ENCODE measurements at regions not wholly inside any gene's neighbourhood (a gene's known extent, or its start where the extent isn't known, plus 50 kb on each side); places are given as distances from the start of the nearest gene placed in this dataset.

GRCh38 chr20:2212456-2213015 is 83.3 kb upstream of the TGM3 start:
- TF ChIP-seq CTCF (IDR thresholded peaks at IDR 0.05), result no peak
- no peak for DNase-seq (ENCODE audit: low spot score)
- Histone ChIP-seq H3K27ac (no peak overlapping the region), H3K4me3 (no peak overlapping the region)

- Histone ChIP-seq H3K4me3 (no peak overlapping the region), H3K27ac (no peak overlapping the region)
- DNase-seq (ENCODE audit: low spot score), result no peak
- TF ChIP-seq CTCF (IDR thresholded peaks at IDR 0.05), result no peak
Observed at GRCh38 chr20:2213401-2213800, 82.4 kb upstream of the TGM3 start.

- no peak overlapping the region for H3K4me3 ChIP-seq
- no peak for DNase-seq (ENCODE audit: low spot score)
- no peak overlapping the region for H3K27ac ChIP-seq
- no peak for TF ChIP-seq CTCF (IDR thresholded peaks at IDR 0.05)
Observed at GRCh38 chr20:2217857-2218539, 77.8 kb upstream of the TGM3 start.

GRCh38 chr20:2219481-2220006 is 76.3 kb upstream of the TGM3 start:
- no peak for DNase-seq (ENCODE audit: low spot score)
- H3K4me3 ChIP-seq, result no peak overlapping the region
- H3K27ac ChIP-seq, result no peak overlapping the region
- no peak for TF ChIP-seq CTCF (IDR thresholded peaks at IDR 0.05)

- Histone ChIP-seq H3K27ac (no peak overlapping the region), H3K4me3 (no peak overlapping the region)
- no peak for DNase-seq (ENCODE audit: low spot score)
- no peak for TF ChIP-seq CTCF (IDR thresholded peaks at IDR 0.05)
Observed at GRCh38 chr20:2220298-2220697, 75.5 kb upstream of the TGM3 start.

GRCh38 chr20:2221921-2222320 is 73.9 kb upstream of the TGM3 start:
- H3K27ac ChIP-seq, result no peak overlapping the region
- H3K4me3 ChIP-seq, result no peak overlapping the region
- no peak for TF ChIP-seq CTCF (IDR thresholded peaks at IDR 0.05)
- no peak for DNase-seq (ENCODE audit: low spot score)

Measured in coronary artery (tissue), 2 donors.